HCT116 (cell line): ENCODE measurements at regions not wholly inside any gene's neighbourhood (a gene's known extent, or its start where the extent isn't known, plus 50 kb on each side); places are given as distances from the start of the nearest gene placed in this dataset.

ENCODE experiments used
- ATAC-seq: fragments of 200-7000 bp; cut with Tn5 transposase; 2 replicates; pipeline ENCODE4 v1.9.1; 2020; ENCODE audit warnings: mild to moderate bottlenecking, moderate library complexity
- BruUV-seq: library from RNA; stranded (reverse); fragments of 400-500 nt; replicated peaks from 2 replicates; lab custom pipeline; 2021; lab: Mats Ljungman, UMichigan
- CTCF ChIA-PET: fragments of 300-600 bp; sonication (Branson Sonifier 250); formaldehyde crosslinking; loops from one replicate; lab custom pipeline; 2021; ENCODE audit warnings: antibody characterized with exemption; lab: Charles Lee
- POLR2A ChIA-PET: fragments of 300-600, 350-600 bp; sonication (Branson Sonifier 250); formaldehyde crosslinking; loops from one replicate; lab custom pipeline; 2021; ENCODE audit warnings: antibody characterized with exemption; lab: Charles Lee
- RAD21 ChIA-PET, 2 experiments: fragments of 300-600 bp; sonication (Branson Sonifier 250); formaldehyde crosslinking; loops; one replicate each; lab custom pipeline; 2023; ENCODE audit warnings: low total read pairs in 2 of 2; ENCODE audit not compliant: uncharacterized antibody in 2 of 2, unreplicated experiment in 2 of 2, low non-redundant PET in 1 of 2; lab: Charles Lee
- DNase-seq: peaks from one replicate; pipeline ENCODE4 v3.0.0-alpha.2; 2010; ENCODE audit warnings: low read depth, low spot score
- H2AFZ ChIP-seq: fragments of 200-600 bp; shearing (Covaris generic), sonication (generic); 2 replicates; pipeline ENCODE4 v1.6.1; 2017; ENCODE audit warnings: low read depth, mixed run types, mixed read lengths, antibody characterized with exemption, low read length; ENCODE audit not compliant: poor library complexity, severe bottlenecking
- H3K27ac ChIP-seq: 2 replicates; pipeline ENCODE4 v1.5.1; 2012; ENCODE audit warnings: low read depth, low read length
- H3K27me3 ChIP-seq: fragments of 200-600 bp; sonication (generic); 2 replicates; pipeline ENCODE4 v1.6.1; 2016; ENCODE audit warnings: mixed run types, low read length, mixed read lengths; ENCODE audit not compliant: insufficient read depth
- H3K36me3 ChIP-seq, 2 experiments: fragments of 200-500 bp in 1 of 2; fragments of 200-600 bp in 1 of 2; sonication (Bioruptor generic) in 1 of 2; sonication (generic) in 1 of 2; 2 replicates each; pipeline versions ENCODE4 v1.5.1 to v1.6.1; 2014 to 2016; ENCODE audit warnings: low read length in 2 of 2, inconsistent platforms in 1 of 2, mixed read lengths in 1 of 2, mixed run types in 1 of 2; ENCODE audit not compliant: insufficient read depth in 2 of 2, control insufficient read depth in 1 of 2
- H3K4me1 ChIP-seq, 2 experiments: fragments of 200-600 bp in 1 of 2; sonication (generic) in 1 of 2; 2 replicates each; pipeline versions ENCODE4 v1.5.1 to v1.6.1; 2012 to 2017; ENCODE audit warnings: low read length in 2 of 2, inconsistent platforms in 1 of 2, mild to moderate bottlenecking in 1 of 2, mixed read lengths in 1 of 2, mixed run types in 1 of 2, moderate library complexity in 1 of 2; ENCODE audit not compliant: insufficient read depth in 2 of 2, control insufficient read depth in 1 of 2
- H3K4me2 ChIP-seq: fragments of 200-600 bp; sonication (generic); 2 replicates; pipeline ENCODE4 v1.6.1; 2017; ENCODE audit warnings: mixed run types, low read length, mixed read lengths
- H3K4me3 ChIP-seq, 2 experiments: fragments of 200-600 bp in 1 of 2; sonication (generic) in 1 of 2; replicated peaks in 1 of 2; 2 replicates each; pipeline ENCODE4 v1.5.1; 2011 to 2016; ENCODE audit warnings: low read length in 2 of 2, control low read depth in 1 of 2, low read depth in 1 of 2, mild to moderate bottlenecking in 1 of 2, mixed read lengths in 1 of 2, mixed run types in 1 of 2
- H3K79me2 ChIP-seq: fragments of 200-600 bp; sonication (generic); 2 replicates; pipeline ENCODE4 v1.6.1; 2017; ENCODE audit warnings: mild to moderate bottlenecking, mixed run types, low read length, moderate library complexity, mixed read lengths; ENCODE audit not compliant: insufficient read depth
- H3K9ac ChIP-seq: fragments of 200-600 bp; sonication (generic); 2 replicates; pipeline ENCODE4 v1.6.1; 2016; ENCODE audit warnings: low read length, mixed read lengths
- H3K9me2 ChIP-seq: fragments of 200-600 bp; sonication (generic), shearing (Covaris generic); 2 replicates; pipeline ENCODE4 v1.6.1; 2017; ENCODE audit warnings: mixed run types, mild to moderate bottlenecking, moderate library complexity; ENCODE audit not compliant: insufficient read depth
- H3K9me3 ChIP-seq, 2 experiments: fragments of 200-500 bp in 1 of 2; fragments of 200-600 bp in 1 of 2; sonication (Bioruptor generic) in 1 of 2; sonication (generic) in 1 of 2; 2 replicates each; pipeline ENCODE4 v1.6.1; 2014 to 2017; ENCODE audit warnings: low read length in 2 of 2, mixed read lengths in 2 of 2, inconsistent platforms in 1 of 2, low read depth in 1 of 2, mild to moderate bottlenecking in 1 of 2, mixed run types in 1 of 2, moderate library complexity in 1 of 2; ENCODE audit not compliant: control insufficient read depth in 1 of 2, insufficient read depth in 1 of 2
- H4K20me1 ChIP-seq: fragments of 200-600 bp; sonication (generic), shearing (Covaris generic); 2 replicates; pipeline ENCODE4 v1.6.1; 2017; ENCODE audit warnings: mixed run types, mild to moderate bottlenecking, moderate library complexity; ENCODE audit not compliant: insufficient read depth
- CBX3 ChIP-seq: IDR thresholded peaks from 2 replicates; pipeline ENCODE4 v1.6.1; 2012; ENCODE audit warnings: low read depth
- CEBPB ChIP-seq: IDR thresholded peaks from 2 replicates; pipeline ENCODE4 v1.6.1; 2012; ENCODE audit warnings: low read depth
- EGR1 ChIP-seq: IDR thresholded peaks from 2 replicates; pipeline ENCODE4 v1.6.1; 2012; ENCODE audit warnings: low read depth
- EZH2phosphoT487 ChIP-seq: fragments of 200-600 bp; IDR thresholded peaks from 2 replicates; pipeline ENCODE4 v1.6.1; 2018; ENCODE audit warnings: antibody characterized with exemption, borderline replicate concordance
- JUND ChIP-seq: IDR thresholded peaks from 2 replicates; pipeline ENCODE4 v1.6.1; 2012
- POLR2AphosphoS5 ChIP-seq: IDR thresholded peaks from 2 replicates; pipeline ENCODE4 v1.6.1; 2011; ENCODE audit warnings: mild to moderate bottlenecking, low read depth, low read length, moderate library complexity
- ZNF274 ChIP-seq: fragments of 200-500 bp; sonication (Bioruptor generic); IDR thresholded peaks from 2 replicates; pipeline ENCODE4 v1.6.1; 2014; ENCODE audit warnings: mild to moderate bottlenecking, low read depth, low read length, inconsistent platforms
- intact Hi-C: fragments of 100-400 bp; cut with micrococcal nuclease; formaldehyde crosslinking; loops from 2 replicates; pipeline ENCODE4 v1.10.0; 2022
- TF ChIP-seq, protein P1 (sequence below): IDR thresholded peaks from 2 replicates; pipeline ENCODE4 v1.6.1; 2011; ENCODE audit warnings: mild to moderate bottlenecking, low read length, moderate library complexity; ENCODE audit not compliant: insufficient replicate concordance; ENCODE audit errors: extremely low read depth
- TF ChIP-seq, protein P2 (sequence below): IDR thresholded peaks from 2 replicates; pipeline ENCODE4 v1.6.1; 2012; ENCODE audit warnings: low read depth

DNA sequence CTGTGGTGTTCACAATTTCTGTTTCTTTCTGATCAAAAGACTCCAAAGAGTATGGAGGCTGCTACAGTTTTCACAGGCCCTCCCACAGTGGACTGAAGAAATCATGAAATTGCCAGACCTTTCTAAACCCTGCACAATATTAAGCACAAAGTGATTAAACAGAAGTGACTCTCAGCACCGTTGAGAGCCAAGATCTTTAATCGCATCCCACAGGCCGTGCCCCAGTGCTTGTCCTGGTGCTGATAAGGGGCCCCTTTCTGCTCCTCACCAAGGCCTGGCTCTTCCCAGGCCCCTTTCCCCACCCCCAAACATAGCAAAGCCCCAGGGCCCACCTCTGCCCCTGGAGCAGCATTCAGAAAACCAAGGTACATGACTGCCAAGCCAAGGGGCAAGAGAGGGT is 57.4 kb upstream of the BMAL1 start:
- TF ChIP-seq ZNF274 (no peak), CEBPB (no peak), CBX3 (no peak), EZH2phosphoT487 (no peak), POLR2AphosphoS5 (no peak), JUND (no peak), EGR1 (no peak)
- TF ChIP-seq, protein P1, sequence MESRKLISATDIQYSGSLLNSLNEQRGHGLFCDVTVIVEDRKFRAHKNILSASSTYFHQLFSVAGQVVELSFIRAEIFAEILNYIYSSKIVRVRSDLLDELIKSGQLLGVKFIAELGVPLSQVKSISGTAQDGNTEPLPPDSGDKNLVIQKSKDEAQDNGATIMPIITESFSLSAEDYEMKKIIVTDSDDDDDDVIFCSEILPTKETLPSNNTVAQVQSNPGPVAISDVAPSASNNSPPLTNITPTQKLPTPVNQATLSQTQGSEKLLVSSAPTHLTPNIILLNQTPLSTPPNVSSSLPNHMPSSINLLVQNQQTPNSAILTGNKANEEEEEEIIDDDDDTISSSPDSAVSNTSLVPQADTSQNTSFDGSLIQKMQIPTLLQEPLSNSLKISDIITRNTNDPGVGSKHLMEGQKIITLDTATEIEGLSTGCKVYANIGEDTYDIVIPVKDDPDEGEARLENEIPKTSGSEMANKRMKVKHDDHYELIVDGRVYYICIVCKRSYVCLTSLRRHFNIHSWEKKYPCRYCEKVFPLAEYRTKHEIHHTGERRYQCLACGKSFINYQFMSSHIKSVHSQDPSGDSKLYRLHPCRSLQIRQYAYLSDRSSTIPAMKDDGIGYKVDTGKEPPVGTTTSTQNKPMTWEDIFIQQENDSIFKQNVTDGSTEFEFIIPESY: no peak
- TF ChIP-seq, protein P2, sequence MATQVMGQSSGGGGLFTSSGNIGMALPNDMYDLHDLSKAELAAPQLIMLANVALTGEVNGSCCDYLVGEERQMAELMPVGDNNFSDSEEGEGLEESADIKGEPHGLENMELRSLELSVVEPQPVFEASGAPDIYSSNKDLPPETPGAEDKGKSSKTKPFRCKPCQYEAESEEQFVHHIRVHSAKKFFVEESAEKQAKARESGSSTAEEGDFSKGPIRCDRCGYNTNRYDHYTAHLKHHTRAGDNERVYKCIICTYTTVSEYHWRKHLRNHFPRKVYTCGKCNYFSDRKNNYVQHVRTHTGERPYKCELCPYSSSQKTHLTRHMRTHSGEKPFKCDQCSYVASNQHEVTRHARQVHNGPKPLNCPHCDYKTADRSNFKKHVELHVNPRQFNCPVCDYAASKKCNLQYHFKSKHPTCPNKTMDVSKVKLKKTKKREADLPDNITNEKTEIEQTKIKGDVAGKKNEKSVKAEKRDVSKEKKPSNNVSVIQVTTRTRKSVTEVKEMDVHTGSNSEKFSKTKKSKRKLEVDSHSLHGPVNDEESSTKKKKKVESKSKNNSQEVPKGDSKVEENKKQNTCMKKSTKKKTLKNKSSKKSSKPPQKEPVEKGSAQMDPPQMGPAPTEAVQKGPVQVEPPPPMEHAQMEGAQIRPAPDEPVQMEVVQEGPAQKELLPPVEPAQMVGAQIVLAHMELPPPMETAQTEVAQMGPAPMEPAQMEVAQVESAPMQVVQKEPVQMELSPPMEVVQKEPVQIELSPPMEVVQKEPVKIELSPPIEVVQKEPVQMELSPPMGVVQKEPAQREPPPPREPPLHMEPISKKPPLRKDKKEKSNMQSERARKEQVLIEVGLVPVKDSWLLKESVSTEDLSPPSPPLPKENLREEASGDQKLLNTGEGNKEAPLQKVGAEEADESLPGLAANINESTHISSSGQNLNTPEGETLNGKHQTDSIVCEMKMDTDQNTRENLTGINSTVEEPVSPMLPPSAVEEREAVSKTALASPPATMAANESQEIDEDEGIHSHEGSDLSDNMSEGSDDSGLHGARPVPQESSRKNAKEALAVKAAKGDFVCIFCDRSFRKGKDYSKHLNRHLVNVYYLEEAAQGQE: no peak
- Histone ChIP-seq H3K4me1 (peaks cover 16 to 46% of the 10 kb centered on the region in 2 experiments), H3K9me3 (no peaks in the 10 kb centered on the region), H3K79me2 (no peaks in the 10 kb centered on the region), H3K27ac (no peak overlapping the region), H3K4me2 (no peak overlapping the region), H3K9me2 (no peaks in the 10 kb centered on the region), H3K36me3 (no peaks in the 10 kb centered on the region), H3K4me3 (no peak overlapping the region), H4K20me1 (no peaks in the 10 kb centered on the region), H3K9ac (no peak overlapping the region), H2AFZ (no peak overlapping the region), H3K27me3 (no peaks in the 10 kb centered on the region)
- ATAC-seq (no peak), DNase-seq (no peak)
- intact Hi-C loops: no loop called here
- ChIA-PET POLR2A (no interaction called here), RAD21 (no interaction called here), CTCF (no interaction called here)
- no TSS peak for BruUV-seq
